Lower lobe of right lung (tissue), 2 donors: ENCODE measurements at regions not wholly inside any gene's neighbourhood (a gene's known extent, or its start where the extent isn't known, plus 50 kb on each side); places are given as distances from the start of the nearest gene placed in this dataset.

Source experiments
- ATAC-seq, 2 donors: fragments of 200-7000 bp; cut with Tn5 transposase; one replicate each; pipeline ENCODE4 v1.9.1; 2020 to 2022; ENCODE audit warnings: mild to moderate bottlenecking in 2 of 2, moderate library complexity in 2 of 2
- DNase-seq: peaks from one replicate; pipeline ENCODE4 v3.0.0-alpha.2; 2020
- H3K27ac ChIP-seq: fragments of 200-600 bp; one replicate; pipeline ENCODE4 v1.8.0; 2022
- H3K27me3 ChIP-seq: fragments of 200-600 bp; one replicate; pipeline ENCODE4 v1.8.0; 2022; ENCODE audit warnings: low read depth
- H3K36me3 ChIP-seq: fragments of 200-600 bp; one replicate; pipeline ENCODE4 v1.8.0; 2022; ENCODE audit warnings: mild to moderate bottlenecking
- H3K4me1 ChIP-seq: fragments of 200-600 bp; one replicate; pipeline ENCODE4 v1.8.0; 2022
- H3K4me3 ChIP-seq: fragments of 200-600 bp; one replicate; pipeline ENCODE4 v1.8.0; 2022; ENCODE audit warnings: mild to moderate bottlenecking
- H3K9me3 ChIP-seq: fragments of 200-600 bp; one replicate; pipeline ENCODE4 v1.8.0; 2022
- CTCF ChIP-seq: fragments of 200-600 bp; IDR thresholded peaks from one replicate; pipeline ENCODE4 v1.8.0; 2022; ENCODE audit warnings: antibody characterized with exemption, mild to moderate bottlenecking
- intact Hi-C: fragments of 100-400 bp; cut with DNase I; formaldehyde crosslinking; loops from one replicate; pipeline ENCODE4 v1.11.0; 2022
- donor health status: DM: no; HTN: yes; CAD: no; lungs with severe emphysema.

DNA sequence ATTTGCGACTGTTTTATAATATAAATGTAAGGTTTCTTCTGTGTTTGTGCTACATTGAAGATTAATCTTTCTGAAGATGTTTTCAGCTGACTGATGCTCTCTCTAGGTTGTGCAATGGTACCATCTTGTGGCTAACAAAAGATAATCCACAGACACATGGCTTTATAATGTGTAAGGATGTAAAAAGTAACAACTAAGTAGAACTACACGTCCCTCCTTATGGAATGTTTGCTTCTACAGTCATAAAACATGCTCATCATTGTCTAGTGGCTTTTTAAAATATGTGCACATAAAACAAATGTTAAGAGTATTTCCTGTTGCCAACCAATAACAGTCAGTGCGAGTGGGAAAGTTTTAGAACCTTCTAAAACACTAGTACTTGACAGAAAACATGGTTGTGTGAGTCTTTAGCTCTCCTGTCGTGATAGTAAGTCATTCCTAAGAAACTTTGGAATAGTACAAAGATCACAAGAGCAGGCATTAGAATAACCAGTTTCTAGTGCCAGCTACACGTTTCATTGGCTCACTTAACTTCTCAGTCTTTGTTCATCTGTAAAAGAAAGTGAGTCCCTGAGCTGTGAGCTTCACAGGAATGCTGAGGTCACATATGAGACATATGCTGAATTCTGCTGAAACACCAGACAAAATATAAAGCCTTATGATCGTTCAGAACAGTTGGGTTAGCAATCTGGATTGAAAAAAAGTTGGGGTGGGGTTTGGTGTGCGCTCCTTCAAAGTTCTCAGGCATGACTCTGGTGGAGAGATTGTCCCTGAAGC is 75.7 kb upstream of the GLIS3 start:
- ATAC-seq, result no peak
- no peak for DNase-seq
- no peaks in the 10 kb centered on the region for H3K27me3 ChIP-seq
- TF ChIP-seq CTCF, result peak; percentile 27
- H3K36me3 ChIP-seq, result no peaks in the 10 kb centered on the region
- intact Hi-C loops, result no loop called here
- H3K4me3 ChIP-seq, result no peak overlapping the region
- H3K4me1 ChIP-seq, result no peaks in the 10 kb centered on the region
- no peak overlapping the region for H3K27ac ChIP-seq
- no peaks in the 10 kb centered on the region for H3K9me3 ChIP-seq

- no peaks in the 10 kb centered on the region for H3K27me3 ChIP-seq
- no peaks in the 10 kb centered on the region for H3K9me3 ChIP-seq
- H3K27ac ChIP-seq, result no peak overlapping the region
- ATAC-seq, result peak; percentile 66 to 68
- DNase-seq, result no peak
- intact Hi-C loops, result no loop called here
- H3K4me1 ChIP-seq, result no peaks in the 10 kb centered on the region
- no peaks in the 10 kb centered on the region for H3K36me3 ChIP-seq
- TF ChIP-seq CTCF, result no peak
- no peak overlapping the region for H3K4me3 ChIP-seq
Measured at GRCh38 chr9:4371108-4371507, 71.2 kb upstream of the GLIS3 start.

GRCh38 chr9:4370501-4370900 is 70.6 kb upstream of the GLIS3 start:
- TF ChIP-seq CTCF, result no peak
- H3K27me3 ChIP-seq, result no peaks in the 10 kb centered on the region
- H3K4me1 ChIP-seq, result no peaks in the 10 kb centered on the region
- intact Hi-C loops, result no loop called here
- no peak for DNase-seq
- no peak overlapping the region for H3K27ac ChIP-seq
- ATAC-seq, result no peak
- no peaks in the 10 kb centered on the region for H3K36me3 ChIP-seq
- H3K9me3 ChIP-seq, result no peaks in the 10 kb centered on the region
- no peak overlapping the region for H3K4me3 ChIP-seq

DNA sequence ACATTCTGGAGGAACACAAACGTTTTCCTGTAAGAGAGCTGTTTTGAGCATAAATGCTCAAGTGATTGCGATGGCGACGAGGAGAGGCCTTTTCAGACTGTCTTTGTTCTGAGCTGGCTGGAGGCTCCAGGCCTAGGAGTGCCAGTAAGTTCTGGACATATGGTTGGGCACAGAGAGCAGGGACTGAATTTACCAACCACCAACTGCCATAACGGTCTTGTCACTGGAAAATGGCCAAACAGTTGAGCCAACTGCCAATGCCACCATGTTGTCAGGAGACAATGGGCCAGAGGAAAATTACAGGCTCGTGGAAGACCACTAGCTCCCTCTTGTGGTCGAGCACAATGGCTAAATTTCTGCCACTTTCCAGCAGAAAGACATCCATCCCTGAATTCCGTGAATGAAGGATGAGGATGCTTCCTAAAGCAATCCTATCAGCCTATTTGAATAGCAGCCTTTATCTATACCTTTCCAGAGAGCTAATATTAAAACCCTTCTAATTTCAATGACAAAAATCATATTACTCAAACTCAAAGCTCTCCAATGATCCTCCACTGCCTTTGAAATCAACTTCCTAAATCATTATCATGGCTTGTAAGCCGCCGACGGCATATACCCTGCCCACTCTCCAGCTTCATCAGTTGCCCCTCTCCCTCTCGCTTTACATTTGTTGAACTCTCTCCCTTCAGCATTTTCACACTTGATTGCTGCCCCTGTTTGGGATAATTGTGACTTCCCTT is 66.9 kb upstream of the GLIS3 start:
- no peak for DNase-seq
- peak; percentile 56 to 64 for ATAC-seq
- Histone ChIP-seq H3K27me3 (no peaks in the 10 kb centered on the region), H3K9me3 (no peaks in the 10 kb centered on the region), H3K36me3 (no peaks in the 10 kb centered on the region), H3K27ac (no peak overlapping the region), H3K4me3 (no peak overlapping the region), H3K4me1 (no peaks in the 10 kb centered on the region)
- intact Hi-C loops, result no loop called here
- peak; percentile 73 for TF ChIP-seq CTCF

GRCh38 chr9:4365055-4365454 is 65.2 kb upstream of the GLIS3 start:
- Histone ChIP-seq H3K27ac (no peak overlapping the region), H3K27me3 (no peaks in the 10 kb centered on the region), H3K36me3 (no peaks in the 10 kb centered on the region), H3K4me1 (no peaks in the 10 kb centered on the region), H3K4me3 (no peak overlapping the region), H3K9me3 (no peaks in the 10 kb centered on the region)
- TF ChIP-seq CTCF, result no peak
- DNase-seq (no peak), ATAC-seq (no peak)
- intact Hi-C loops, result no loop called here
